GM18511 (cell line): ENCODE measurements at regions not wholly inside any gene's neighbourhood (a gene's known extent, or its start where the extent isn't known, plus 50 kb on each side); places are given as distances from the start of the nearest gene placed in this dataset.
A peak's percentile ranks its signal among the peaks of the same experiment; 100 is the strongest.

Experiments used
- ATAC-seq: cut with Tn5 transposase; IDR thresholded peaks from one replicate; pipeline ENCODE4 v1.9.1; 2021; ENCODE audit warnings: mild to moderate bottlenecking, moderate library complexity; ENCODE audit not compliant: unreplicated experiment

DNA sequence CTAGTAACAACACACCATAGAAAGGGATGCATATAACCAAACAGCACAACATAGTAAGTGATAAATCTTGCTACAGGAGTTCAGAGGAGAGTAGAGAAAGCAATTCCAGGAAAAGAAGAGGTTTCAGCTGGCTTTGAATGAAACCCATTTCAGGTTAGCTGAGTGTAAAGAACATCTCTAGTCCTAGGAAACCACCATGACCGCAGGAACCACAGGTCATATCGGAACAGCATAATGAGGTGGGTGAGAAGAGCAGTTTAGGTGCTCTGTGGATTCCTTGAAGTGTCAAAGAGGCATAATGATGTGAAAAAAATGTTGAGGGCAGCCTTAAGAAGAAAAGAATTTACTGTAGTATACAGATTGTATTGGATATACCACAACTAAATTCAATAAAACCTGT, 507.5 kb downstream of the MTRR start:
- ATAC-seq: no peak

GRCh38 chr5:8381972-8382371, 513.0 kb downstream of the MTRR start:
- ATAC-seq: no peak

- no peak for ATAC-seq
Observed at GRCh38 chr5:8382456-8382855, 513.5 kb downstream of the MTRR start.

DNA sequence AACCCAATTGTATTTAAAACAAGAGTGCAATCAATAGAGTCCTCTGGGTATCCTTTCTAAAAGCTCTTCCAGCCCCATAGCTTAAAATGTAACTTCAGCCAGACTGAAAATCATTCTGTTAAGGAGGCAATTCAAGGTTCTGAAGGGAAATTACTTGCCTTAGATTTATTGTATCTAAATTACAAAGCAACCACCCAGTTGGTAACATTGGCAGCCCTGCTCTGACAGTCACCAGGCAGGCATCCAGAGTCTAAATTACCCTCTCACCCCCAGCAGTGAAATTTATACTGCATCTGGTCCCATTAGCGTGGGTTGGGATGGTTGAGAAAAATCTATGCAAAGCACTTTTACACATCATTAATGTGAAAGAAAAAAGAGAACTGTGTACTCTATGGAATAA, 514.7 kb downstream of the MTRR start:
- ATAC-seq: no peak

DNA sequence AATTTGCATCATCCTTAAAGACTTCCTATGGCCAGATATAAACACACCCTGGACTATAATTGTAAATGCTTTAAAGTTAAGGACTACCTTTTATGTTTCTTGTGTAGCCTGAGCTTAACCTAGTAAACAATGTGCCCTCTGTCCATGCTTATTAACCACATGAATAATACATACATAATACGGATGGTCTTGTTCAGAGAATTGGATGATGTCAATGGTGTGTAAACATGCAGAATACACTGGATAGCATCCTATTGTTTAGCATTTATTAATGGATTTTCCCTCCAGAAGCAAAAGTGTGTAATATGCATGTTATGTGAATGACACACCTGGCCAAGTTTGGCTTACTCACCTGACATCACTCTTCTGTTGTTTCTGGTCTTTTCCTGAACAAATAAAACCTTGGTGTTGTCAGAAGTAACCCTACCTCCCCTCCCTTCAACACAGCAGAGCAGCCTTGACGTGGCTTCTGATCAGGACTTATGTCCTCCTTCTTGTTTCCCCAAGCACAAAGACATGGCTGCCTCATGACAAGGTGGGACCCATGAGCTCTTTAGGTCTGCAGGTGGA, 517.9 kb downstream of the MTRR start:
- no peak for ATAC-seq

DNA sequence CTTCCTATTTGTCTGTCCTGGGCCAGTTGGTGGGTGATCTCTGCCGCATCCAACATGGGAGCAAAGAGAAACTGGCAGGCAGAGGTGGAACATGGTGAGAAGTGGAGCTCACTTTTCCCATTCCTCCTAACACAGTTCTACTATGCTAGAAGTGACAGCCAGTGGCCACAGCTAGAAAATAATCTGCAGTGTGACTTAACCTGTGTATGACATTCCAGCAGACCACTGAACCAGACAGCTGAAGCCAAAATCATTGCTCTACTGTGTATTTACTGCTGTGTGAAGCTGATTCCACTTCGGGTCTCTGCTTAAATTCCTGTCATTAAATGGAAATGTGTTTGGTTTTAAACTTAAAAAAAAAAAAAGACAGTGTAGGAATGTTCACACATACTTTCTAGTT, 523.0 kb downstream of the MTRR start:
- no peak for ATAC-seq

GRCh38 chr5:8393240-8393639, 524.3 kb downstream of the MTRR start:
- no peak for ATAC-seq

DNA sequence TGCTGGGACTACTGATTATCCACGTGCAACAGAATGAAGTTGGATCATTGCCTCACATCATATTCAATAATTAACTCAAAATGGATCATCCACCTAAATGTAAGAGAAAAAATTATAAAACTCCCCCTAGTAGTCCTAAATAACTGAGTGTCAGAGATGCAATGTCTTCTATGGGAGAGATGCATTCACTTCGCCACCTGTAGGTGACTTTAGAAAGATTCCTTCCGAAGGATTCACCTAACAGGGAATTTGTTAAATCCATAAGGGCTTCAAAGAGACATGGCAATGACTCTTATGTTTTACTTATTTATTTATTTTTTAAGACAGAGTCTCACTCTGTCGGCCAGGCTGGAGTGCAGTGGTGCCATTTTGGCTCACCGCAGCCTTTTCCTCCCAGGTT, 526.0 kb downstream of the MTRR start:
- no peak for ATAC-seq

DNA sequence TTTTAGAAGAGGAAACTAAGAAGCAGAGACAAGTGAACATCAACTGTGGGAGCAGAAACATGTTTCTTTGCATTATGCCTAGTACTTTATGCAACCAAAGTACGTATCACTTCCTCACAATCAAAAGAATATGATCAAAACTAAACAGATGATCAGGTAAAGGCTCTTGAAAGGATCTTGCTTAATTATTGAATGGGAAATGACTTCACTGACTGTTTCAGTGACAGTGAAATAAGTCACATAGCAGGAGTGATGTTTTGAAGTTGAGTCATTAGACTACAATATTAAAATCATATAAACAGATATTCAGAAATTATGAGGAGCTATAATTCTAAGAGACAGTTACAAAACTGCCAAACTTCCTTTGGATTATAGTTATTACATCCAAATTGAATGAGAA, 527.3 kb downstream of the MTRR start:
- ATAC-seq: no peak

DNA sequence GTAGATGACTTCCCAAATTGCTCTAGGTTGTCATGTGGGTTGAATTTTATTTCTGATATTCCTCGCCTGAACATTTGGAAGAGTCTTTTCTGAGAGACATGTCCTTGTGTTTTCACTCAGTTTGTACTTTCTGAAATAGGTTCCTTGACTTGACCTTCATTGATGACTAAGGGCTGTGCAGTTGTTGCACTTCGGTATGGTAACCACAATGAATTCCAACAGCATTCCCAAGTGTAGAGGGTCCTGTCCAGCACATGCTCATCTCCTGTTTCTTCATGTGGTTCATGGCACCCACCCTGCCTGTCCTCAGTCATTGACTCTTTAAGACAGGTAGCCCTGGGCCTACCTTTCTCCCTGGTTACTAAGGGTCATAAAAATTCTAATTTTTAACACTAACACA, 527.8 kb downstream of the MTRR start:
- ATAC-seq: no peak

- ATAC-seq: no peak
Observed at GRCh38 chr5:8399471-8399870, 530.5 kb downstream of the MTRR start.

GRCh38 chr5:8408258-8408657, 539.3 kb downstream of the MTRR start:
- ATAC-seq: no peak

DNA sequence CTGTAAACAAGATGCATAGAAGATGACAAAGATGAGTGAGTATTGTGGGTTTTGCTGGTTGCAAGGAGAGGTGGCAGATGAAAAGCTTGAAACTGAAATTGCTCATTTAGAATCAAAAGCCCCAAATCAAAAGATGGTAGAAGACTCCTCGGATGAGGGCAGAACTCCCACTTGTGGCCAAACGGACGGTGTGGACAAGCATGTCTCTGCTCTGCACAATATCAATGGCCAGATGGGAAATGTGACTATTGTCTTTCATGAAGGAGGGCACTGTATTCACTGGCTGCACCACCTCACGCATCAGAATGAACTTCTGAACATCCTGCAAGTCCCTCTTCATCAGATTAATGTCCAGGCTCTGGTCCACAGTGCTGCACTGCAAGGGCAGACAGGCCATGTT, 541.7 kb downstream of the MTRR start:
- no peak for ATAC-seq

- ATAC-seq: no peak
Observed at GRCh38 chr5:8413975-8414374, 545.0 kb downstream of the MTRR start.

GRCh38 chr5:8417316-8418048, 548.5 kb downstream of the MTRR start:
- ATAC-seq: no peak

GRCh38 chr5:8418049-8418426, 549.1 kb downstream of the MTRR start:
- ATAC-seq: no peak

GRCh38 chr5:8429778-8430758, 561.1 kb downstream of the MTRR start:
- no peak for ATAC-seq

GRCh38 chr5:8434501-8434900, 565.6 kb downstream of the MTRR start:
- ATAC-seq: no peak

DNA sequence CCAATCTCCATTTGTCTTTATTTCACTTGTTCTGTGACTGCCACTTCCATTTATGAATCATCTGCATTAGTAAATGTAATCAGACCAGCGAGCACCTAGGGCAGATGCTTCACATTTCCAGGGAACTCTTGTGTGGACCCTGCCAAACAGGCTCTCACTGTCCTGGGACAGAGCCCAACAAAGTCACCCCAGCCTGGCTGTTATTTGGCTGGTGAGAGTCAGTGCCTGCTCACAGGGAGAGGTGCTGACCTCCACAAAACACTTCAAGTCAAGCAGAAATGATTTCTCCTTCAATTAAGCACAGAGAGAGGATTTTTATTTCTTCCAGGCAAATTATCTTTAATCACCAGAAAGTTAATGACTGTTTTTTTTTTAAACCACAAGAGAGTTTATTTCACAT, 568.0 kb downstream of the MTRR start:
- ATAC-seq: no peak

DNA sequence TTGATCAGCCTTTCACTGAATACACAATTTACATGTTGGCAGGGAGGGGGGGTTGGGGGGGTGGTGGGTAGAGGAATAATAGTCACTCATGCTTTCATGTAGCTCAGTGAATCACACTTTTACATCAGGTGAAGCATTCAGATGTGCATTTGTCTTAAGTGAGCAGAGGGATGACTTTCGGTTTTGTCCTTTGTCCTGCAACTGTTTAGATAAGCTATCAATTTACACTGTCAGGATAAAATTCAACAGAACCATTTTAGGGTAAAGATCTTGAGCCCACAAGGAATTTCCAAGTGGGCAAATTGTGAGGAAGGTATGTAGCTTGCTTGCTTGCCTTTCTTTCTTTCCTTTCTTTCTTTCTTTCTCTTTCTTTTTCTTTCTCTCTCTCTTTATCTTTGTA, 576.2 kb downstream of the MTRR start:
- ATAC-seq: no peak

DNA sequence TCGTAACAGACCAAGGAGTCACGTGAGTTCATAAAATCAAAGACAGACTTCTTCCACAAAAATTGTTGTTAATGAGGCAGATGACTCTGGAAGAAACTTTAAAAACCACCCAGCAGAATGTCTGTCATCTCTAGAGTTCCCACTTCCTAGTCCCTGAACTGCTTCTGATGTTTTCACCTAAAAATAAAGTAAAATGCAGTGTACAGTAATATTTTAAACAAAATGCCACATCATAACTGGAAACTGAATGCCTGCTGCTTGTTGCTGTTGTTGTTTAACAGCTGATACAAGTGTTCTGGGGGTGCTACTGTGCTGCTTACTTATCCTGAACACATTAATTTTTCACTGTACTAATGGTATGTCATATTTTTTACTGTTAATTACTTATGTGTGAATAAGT, 577.2 kb downstream of the MTRR start:
- ATAC-seq: peak; percentile 54

DNA sequence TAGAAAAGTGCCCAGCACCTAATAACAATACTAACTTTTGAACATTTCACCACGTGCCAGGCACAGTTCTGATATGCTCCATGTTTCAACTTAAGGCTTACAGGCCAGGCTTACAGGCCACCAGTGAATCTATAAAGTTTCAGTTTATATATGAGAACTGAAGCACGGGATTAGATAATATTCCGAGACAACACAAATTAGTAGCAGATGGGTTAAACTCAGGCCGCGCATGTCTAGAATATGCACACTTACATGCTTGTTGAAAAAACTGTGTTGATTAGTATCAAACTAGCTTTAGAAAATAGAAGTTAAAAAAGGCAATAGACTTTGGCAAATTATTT, 587.9 kb downstream of the MTRR start:
- no peak for ATAC-seq
